B cell (primary cell): ENCODE measurements at regions not wholly inside any gene's neighbourhood (a gene's known extent, or its start where the extent isn't known, plus 50 kb on each side); places are given as distances from the start of the nearest gene placed in this dataset.

Source experiments
- CTCF ChIP-seq: fragments of 200-600 bp; IDR thresholded peaks from one replicate; pipeline ENCODE4 v1.8.0; 2022; ENCODE audit warnings: antibody characterized with exemption, mild to moderate bottlenecking
- EZH2 ChIP-seq: IDR thresholded peaks from 2 replicates; pipeline ENCODE4 v1.6.1; 2012; ENCODE audit warnings: borderline replicate concordance, low read depth, mild to moderate bottlenecking, moderate library complexity, low read length; ENCODE audit not compliant: insufficient read depth, poor library complexity, severe bottlenecking

GRCh38 chr18:75931079-75931478 is 503.6 kb upstream of the SMIM21 start:
- TF ChIP-seq CTCF, result no peak
- TF ChIP-seq EZH2, result no peak
